SKM-1 treated with dmso at 0.1 percent for 144 hours (cell line): ENCODE measurements at regions not wholly inside any gene's neighbourhood (a gene's known extent, or its start where the extent isn't known, plus 50 kb on each side); places are given as distances from the start of the nearest gene placed in this dataset.
"Not testable (repeated sequence)": the region's sequence is repeated elsewhere in the genome, so short reads cannot be mapped to it uniquely, and the experiment has no call there.

ENCODE experiments used
- DNase-seq: peaks from one replicate; lab custom pipeline; 2025; ENCODE audit not compliant: unreplicated experiment; lab: John Stamatoyannopoulos, UW

GRCh38 chr7:32816409-32816948 lies 75.1 kb downstream of the KBTBD2 start:
- DNase-seq: not testable (repeated sequence)

- not testable (repeated sequence) for DNase-seq
These were observed 76.8 kb downstream of the KBTBD2 start for GRCh38 chr7:32814779-32815178.

- DNase-seq: no peak
These were observed 81.7 kb downstream of the KBTBD2 start for GRCh38 chr7:32809871-32810270.

GRCh38 chr7:32809347-32809746 lies 82.2 kb downstream of the KBTBD2 start:
- no peak for DNase-seq

GRCh38 chr7:32803406-32804141 lies 88.0 kb downstream of the KBTBD2 start:
- no peak for DNase-seq

- DNase-seq: no peak
These were observed 89.2 kb downstream of the KBTBD2 start for GRCh38 chr7:32802305-32802910.

- not testable (repeated sequence) for DNase-seq
These were observed 98.5 kb downstream of the KBTBD2 start for GRCh38 chr7:32793053-32793452.

GRCh38 chr7:32790766-32791430 lies 100.7 kb downstream of the KBTBD2 start:
- not testable (repeated sequence) for DNase-seq

- DNase-seq: not testable (repeated sequence)
These were observed 102.3 kb downstream of the KBTBD2 start for GRCh38 chr7:32789266-32789665.

GRCh38 chr7:32788174-32788573 lies 103.4 kb downstream of the KBTBD2 start:
- DNase-seq: not testable (repeated sequence)

GRCh38 chr7:32785365-32785944 lies 106.1 kb downstream of the KBTBD2 start:
- not testable (repeated sequence) for DNase-seq

- DNase-seq: not testable (repeated sequence)
These were observed 111.7 kb downstream of the KBTBD2 start for GRCh38 chr7:32779895-32780294.

- DNase-seq: no peak
These were observed 112.4 kb downstream of the KBTBD2 start for GRCh38 chr7:32779167-32779566.

- not testable (repeated sequence) for DNase-seq
These were observed 114.4 kb downstream of the KBTBD2 start for GRCh38 chr7:32777041-32777666.

GRCh38 chr7:32776318-32776717 lies 115.2 kb downstream of the KBTBD2 start:
- DNase-seq: not testable (repeated sequence)

GRCh38 chr7:32775809-32776208 lies 115.8 kb downstream of the KBTBD2 start:
- not testable (repeated sequence) for DNase-seq

- no peak for DNase-seq
These were observed 117.0 kb downstream of the KBTBD2 start for GRCh38 chr7:32774541-32774951.

- not testable (repeated sequence) for DNase-seq
These were observed 122.6 kb downstream of the KBTBD2 start for GRCh38 chr7:32768866-32769510.

- not testable (repeated sequence) for DNase-seq
These were observed 123.2 kb downstream of the KBTBD2 start for GRCh38 chr7:32768338-32768737.

GRCh38 chr7:32765649-32766251 lies 125.8 kb downstream of the KBTBD2 start:
- DNase-seq: not testable (repeated sequence)
